22Rv1 (cell line): ENCODE measurements at regions not wholly inside any gene's neighbourhood (a gene's known extent, or its start where the extent isn't known, plus 50 kb on each side); places are given as distances from the start of the nearest gene placed in this dataset.

Experiments used
- CTCF ChIP-seq: fragments of 450-650 bp; IDR thresholded peaks from 2 replicates; pipeline ENCODE4 v1.5.1; 2017; ENCODE audit warnings: mild to moderate bottlenecking
- ZFX ChIP-seq: fragments of 450-650 bp; IDR thresholded peaks from 2 replicates; pipeline ENCODE4 v1.6.1; 2017; ENCODE audit warnings: antibody characterized with exemption, borderline replicate concordance

DNA sequence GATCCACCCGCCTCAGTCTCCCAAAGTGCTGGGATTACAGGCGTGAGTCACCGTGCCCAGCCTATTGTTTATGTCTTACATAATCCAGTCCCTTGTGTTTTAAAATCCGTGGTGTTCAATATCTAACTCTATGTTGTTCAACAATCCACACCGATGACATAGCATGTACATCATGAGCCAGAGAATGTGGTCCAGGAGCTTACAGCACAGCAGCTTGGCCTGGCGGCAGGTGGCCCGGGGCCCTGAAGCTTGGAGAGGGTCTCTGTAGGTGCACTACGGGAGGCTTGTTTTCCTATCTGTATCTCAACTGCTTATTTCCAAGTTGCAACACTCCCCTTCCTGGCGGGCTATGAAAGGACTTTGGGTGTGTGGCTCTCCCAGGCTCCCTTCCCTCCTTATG is 138.4 kb downstream of the ADSS2 start:
- TF ChIP-seq CTCF (no peak), ZFX (no peak)
